ENCODE measurements at regions not wholly inside any gene's neighbourhood (a gene's known extent, or its start where the extent isn't known, plus 50 kb on each side); places are given as distances from the start of the nearest gene placed in this dataset.

DNA sequence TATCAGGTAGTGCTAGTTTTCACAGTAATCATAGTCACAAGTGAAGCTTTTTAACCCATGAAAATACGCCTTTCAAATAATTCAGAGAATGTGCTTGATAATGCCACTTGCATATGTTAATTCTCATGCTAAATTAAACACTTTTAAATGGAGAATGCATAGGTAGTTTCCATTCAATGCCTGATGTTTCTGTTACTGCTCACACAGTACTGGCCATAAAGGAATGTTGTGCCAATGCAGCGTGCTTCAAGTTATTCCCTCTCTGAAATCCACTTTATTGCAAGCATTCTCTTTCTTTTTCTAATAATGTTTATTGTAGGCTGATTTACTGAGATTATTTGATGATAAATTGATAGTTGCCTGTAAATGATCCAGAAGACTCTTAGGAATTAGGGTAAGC lies 513.0 kb upstream of the KLF12 start:
- DNase-seq (ENCODE audit: low read depth, low spot score) = no peak

DNA sequence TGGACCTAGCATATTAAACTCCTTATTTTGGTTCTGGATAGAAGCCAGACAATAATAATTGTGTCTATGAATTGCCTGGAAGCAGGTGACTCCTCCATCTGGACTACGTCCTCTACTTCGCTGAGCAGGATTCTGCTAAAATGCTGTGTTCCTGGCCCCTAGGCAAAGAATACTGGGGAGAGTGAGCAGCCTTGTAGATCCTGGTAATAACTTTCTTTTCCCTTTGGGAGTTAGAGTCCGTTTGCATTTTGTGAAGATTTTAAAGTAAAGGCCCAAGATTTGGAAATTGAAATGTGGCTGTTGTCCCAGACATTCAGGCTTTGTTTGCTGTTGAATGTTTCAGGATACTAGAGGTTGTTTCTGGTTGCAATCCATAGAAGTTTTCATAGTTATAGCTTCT lies 511.9 kb upstream of the KLF12 start:
- in situ Hi-C loops (cut with HindIII; ENCODE audit: low pct_unique_long_range_greater_than_20kb, low sequenced_read_pairs) = no loop called here
- no peak for DNase-seq (ENCODE audit: low read depth, low spot score)

More for the DNA sequence above, 513.0 kb upstream of the KLF12 start:
- in situ Hi-C loops (cut with HindIII; ENCODE audit: low pct_unique_long_range_greater_than_20kb, low sequenced_read_pairs) = no loop called here

DNA sequence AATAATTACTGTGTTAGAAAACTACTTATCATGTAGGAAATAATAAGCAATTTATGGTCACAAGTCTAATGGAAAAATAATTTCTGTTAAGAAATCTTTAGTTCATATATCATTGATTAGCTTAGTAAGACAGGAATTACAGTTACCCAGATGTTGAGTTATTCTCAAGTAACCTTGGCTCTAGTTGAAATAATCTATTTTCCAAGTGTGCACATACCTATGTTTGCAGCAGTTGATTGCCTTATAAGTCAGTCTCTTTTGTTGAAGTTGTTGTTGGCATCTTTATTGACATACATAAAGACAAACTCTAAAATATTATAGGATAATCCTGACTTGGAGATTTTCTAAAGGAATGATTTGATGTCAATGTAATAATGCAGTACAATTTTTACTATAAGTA lies 511.4 kb upstream of the KLF12 start:
- in situ Hi-C loops (cut with HindIII; ENCODE audit: low pct_unique_long_range_greater_than_20kb, low sequenced_read_pairs) = no loop called here
- no peak for DNase-seq (ENCODE audit: low read depth, low spot score)

- DNase-seq (ENCODE audit: low read depth, low spot score) = peak; percentile 6
- in situ Hi-C loops (cut with HindIII; ENCODE audit: low pct_unique_long_range_greater_than_20kb, low sequenced_read_pairs) = no loop called here
These were observed 510.0 kb upstream of the KLF12 start for GRCh38 chr13:74644229-74644628.

- in situ Hi-C loops (cut with HindIII; ENCODE audit: low pct_unique_long_range_greater_than_20kb, low sequenced_read_pairs) = no loop called here
- no peak for DNase-seq (ENCODE audit: low read depth, low spot score)
These were observed 507.4 kb upstream of the KLF12 start for GRCh38 chr13:74641586-74641985.

- DNase-seq (ENCODE audit: low read depth, low spot score) = no peak
- in situ Hi-C loops (cut with HindIII; ENCODE audit: low pct_unique_long_range_greater_than_20kb, low sequenced_read_pairs) = no loop called here
These were observed 499.5 kb upstream of the KLF12 start for GRCh38 chr13:74633734-74634133.

- no peak for DNase-seq (ENCODE audit: low read depth, low spot score)
- in situ Hi-C loops (cut with HindIII; ENCODE audit: low pct_unique_long_range_greater_than_20kb, low sequenced_read_pairs) = no loop called here
These were observed 495.8 kb upstream of the KLF12 start for GRCh38 chr13:74629985-74630384.

- in situ Hi-C loops (cut with HindIII; ENCODE audit: low pct_unique_long_range_greater_than_20kb, low sequenced_read_pairs) = no loop called here
- no peak for DNase-seq (ENCODE audit: low read depth, low spot score)
These were observed 491.3 kb upstream of the KLF12 start for GRCh38 chr13:74625541-74625940.

DNA sequence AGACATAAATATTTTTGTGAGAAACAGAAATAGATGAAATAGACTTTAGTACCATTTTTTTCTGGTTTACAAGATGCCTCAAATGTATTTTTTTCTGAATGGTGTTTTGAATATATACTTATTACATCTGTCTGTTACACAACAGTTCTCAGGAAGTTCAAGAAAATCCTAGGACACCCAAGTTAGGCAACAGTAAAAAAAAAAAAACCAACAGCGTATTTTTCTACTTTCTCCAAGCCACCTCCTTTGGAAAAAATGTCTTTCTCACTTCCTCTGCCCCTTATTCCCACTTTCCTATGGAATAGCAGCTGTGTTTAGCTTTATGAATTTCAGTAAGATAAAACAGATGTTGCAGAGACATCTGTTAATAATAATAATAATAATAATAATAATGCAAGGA lies 489.6 kb upstream of the KLF12 start:
- in situ Hi-C loops (cut with HindIII; ENCODE audit: low pct_unique_long_range_greater_than_20kb, low sequenced_read_pairs) = no loop called here
- DNase-seq (ENCODE audit: low read depth, low spot score) = no peak

GRCh38 chr13:74622284-74622683 lies 488.1 kb upstream of the KLF12 start:
- in situ Hi-C loops (cut with HindIII; ENCODE audit: low pct_unique_long_range_greater_than_20kb, low sequenced_read_pairs) = no loop called here
- no peak for DNase-seq (ENCODE audit: low read depth, low spot score)

DNA sequence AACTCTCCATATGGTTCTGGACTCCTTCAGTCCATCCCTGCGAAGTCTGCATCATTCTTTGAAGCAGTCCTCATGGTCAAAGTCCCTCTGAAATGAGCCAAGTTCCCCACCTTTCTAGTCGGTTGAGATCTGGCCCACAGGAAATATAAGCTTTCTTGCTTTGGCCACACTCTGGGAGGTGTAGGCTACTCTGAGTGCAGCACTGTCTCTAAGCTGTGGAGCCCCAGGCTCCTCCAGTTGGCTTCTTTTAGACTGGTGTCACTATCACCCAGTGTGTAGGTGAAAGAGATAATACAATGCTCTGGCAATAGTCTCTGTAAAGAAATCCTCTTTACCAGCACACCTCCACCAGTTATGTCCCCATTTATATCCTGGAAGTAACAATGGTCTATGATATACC lies 486.5 kb upstream of the KLF12 start:
- in situ Hi-C loops (cut with HindIII; ENCODE audit: low pct_unique_long_range_greater_than_20kb, low sequenced_read_pairs) = no loop called here
- no peak for DNase-seq (ENCODE audit: low read depth, low spot score)

DNA sequence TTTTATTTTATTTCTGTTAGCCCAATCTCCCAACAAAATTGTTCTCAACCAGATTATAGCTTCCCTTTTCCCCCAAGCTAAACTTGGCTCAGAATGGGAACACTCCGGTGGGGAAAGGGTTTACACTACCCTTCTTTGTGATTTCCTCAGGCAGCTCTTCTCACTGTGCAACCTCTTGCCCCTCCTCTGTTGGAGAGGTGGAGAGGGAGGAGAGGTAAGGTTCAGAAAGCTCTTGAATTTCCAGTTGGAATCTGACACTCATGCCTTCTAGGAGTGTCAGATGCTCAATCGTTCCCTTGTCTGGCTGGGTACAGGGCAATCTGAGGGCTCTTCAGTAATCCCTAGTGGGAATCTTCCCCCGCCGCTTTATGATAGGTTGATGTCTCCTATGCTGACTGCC lies 486.1 kb upstream of the KLF12 start:
- no peak for DNase-seq (ENCODE audit: low read depth, low spot score)
- in situ Hi-C loops (cut with HindIII; ENCODE audit: low pct_unique_long_range_greater_than_20kb, low sequenced_read_pairs) = no loop called here

- in situ Hi-C loops (cut with HindIII; ENCODE audit: low pct_unique_long_range_greater_than_20kb, low sequenced_read_pairs) = no loop called here
- no peak for DNase-seq (ENCODE audit: low read depth, low spot score)
These were observed 463.3 kb upstream of the KLF12 start for GRCh38 chr13:74597526-74597925.

DNA sequence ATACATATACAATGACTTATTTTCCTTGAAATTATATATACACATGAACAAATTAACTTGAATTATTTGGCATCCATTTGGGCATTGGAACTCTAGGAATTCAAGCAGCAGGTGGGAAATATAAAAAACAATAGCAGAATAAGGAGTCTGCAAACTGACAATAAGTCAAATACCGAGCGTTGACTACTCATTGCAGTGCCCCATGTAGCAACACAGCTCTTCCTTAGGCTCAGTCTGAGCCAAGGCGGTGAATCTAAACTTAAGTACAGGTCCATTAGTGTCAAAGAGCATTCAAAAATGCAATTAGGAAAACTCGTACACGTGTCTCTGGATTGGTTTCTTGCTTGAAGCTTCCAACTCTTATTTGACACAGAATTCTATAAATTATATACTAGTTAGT lies 462.5 kb upstream of the KLF12 start:
- in situ Hi-C loops (cut with HindIII; ENCODE audit: low pct_unique_long_range_greater_than_20kb, low sequenced_read_pairs) = no loop called here

GRCh38 chr13:74593688-74594087 lies 459.5 kb upstream of the KLF12 start:
- in situ Hi-C loops (cut with HindIII; ENCODE audit: low pct_unique_long_range_greater_than_20kb, low sequenced_read_pairs) = no loop called here
- DNase-seq (ENCODE audit: low read depth, low spot score) = no peak

More for the DNA sequence above, 462.5 kb upstream of the KLF12 start:
- no peak for DNase-seq (ENCODE audit: low read depth, low spot score)

DNA sequence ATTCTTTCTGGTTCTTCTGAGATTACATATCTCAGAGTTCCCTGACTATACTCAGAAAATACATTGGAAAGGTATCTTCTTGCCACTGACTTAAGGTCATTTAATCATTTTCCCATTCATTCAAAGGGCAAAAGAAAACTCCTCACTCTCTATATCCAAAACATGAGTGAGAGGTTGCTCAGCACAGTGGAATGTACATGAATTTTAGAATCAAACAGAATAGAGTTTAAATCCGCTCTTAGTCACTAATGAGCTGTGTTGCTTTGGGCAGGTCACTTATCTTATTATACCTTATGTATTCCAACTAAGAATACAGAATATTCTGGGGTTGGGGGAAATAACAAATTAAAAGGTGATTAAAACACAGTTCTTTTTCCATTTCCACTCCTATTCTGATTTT lies 452.6 kb upstream of the KLF12 start:
- no peak for DNase-seq (ENCODE audit: low read depth, low spot score)
- in situ Hi-C loops (cut with HindIII; ENCODE audit: low pct_unique_long_range_greater_than_20kb, low sequenced_read_pairs) = no loop called here

DNA sequence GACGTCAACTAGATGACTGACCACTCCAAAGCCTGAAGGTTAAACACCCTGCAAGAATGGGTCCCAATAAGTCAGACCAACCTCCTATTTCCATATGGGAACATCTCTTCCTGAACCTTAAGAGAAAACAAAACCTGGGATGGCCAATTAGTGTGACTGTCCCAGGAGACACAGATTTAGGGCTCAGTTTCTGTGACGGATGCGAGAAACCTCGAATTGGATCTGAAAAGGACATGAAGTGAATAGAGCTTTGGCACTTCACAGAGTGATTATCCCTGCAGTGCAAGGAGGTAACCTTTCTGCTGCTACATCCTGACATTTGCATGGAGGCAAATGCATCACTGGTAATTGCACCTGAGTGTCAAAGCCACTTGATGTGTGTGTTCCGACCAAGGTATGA lies 442.2 kb upstream of the KLF12 start:
- DNase-seq (ENCODE audit: low read depth, low spot score) = no peak
- in situ Hi-C loops (cut with HindIII; ENCODE audit: low pct_unique_long_range_greater_than_20kb, low sequenced_read_pairs) = no loop called here

GRCh38 chr13:74575729-74576125 lies 441.5 kb upstream of the KLF12 start:
- DNase-seq (ENCODE audit: low read depth, low spot score) = peak; percentile 40
- in situ Hi-C loops (cut with HindIII; ENCODE audit: low pct_unique_long_range_greater_than_20kb, low sequenced_read_pairs) = no loop called here

- in situ Hi-C loops (cut with HindIII; ENCODE audit: low pct_unique_long_range_greater_than_20kb, low sequenced_read_pairs) = no loop called here
- DNase-seq (ENCODE audit: low read depth, low spot score) = peak; percentile 1
These were observed 440.9 kb upstream of the KLF12 start for GRCh38 chr13:74574964-74575728.

DNA sequence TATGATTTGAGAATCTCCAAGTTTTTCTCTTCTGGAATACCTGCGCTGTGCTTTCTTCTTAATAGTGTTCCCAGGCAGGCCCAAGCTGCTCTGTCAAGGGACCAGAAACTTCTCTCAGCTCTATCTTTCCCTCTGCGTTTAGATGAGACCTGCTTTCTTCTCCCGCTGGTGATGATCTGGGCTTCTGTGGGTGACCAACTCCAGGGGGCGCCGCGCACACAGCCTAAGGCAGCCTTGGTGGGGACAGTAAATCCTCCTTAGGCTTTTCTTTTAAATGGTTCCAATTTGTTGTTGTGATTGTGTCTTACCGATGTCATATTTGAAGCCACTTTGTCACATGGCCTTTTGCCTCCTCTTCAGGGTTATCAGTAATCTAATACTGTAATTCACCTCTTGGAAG lies 439.4 kb upstream of the KLF12 start:
- peak; percentile 10 for DNase-seq (ENCODE audit: low read depth, low spot score)
- in situ Hi-C loops (cut with HindIII; ENCODE audit: low pct_unique_long_range_greater_than_20kb, low sequenced_read_pairs) = no loop called here

Measured in SK-MEL-5 (cell line).